ENCODE measurements at regions not wholly inside any gene's neighbourhood (a gene's known extent, or its start where the extent isn't known, plus 50 kb on each side); places are given as distances from the start of the nearest gene placed in this dataset.

DNA sequence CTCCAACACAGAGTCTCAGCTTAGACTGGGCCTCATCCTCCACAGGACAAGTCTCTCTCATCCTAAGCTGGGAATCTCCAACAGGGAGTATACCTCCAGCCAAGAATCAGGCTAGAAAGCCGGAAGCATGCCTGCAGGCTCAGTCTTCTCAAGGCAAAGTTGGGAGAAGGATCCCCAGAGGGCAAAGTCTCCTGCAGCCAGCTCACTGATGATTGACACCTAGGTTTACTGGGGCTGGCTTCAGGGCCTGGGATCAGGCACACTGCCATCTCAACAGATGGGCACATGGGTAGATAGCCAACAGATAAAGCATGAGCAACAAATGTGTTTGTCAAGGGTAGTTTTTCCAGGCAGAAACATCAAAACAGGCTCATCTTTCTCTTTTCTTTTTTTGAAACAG lies 56.1 kb upstream of the TOX3 start:
- Mint-ChIP-seq H3K36me3 (ENCODE audit: low read depth) (no peaks in the 10 kb centered on the region), H3K27ac (no peak overlapping the region), H3K4me1 (ENCODE audit: low read depth) (no peaks in the 10 kb centered on the region), H3K27me3 (no peaks in the 10 kb centered on the region), H3K4me3 (no peak overlapping the region), H3K9me3 (no peaks in the 10 kb centered on the region)
- DNase-seq: no peak

DNA sequence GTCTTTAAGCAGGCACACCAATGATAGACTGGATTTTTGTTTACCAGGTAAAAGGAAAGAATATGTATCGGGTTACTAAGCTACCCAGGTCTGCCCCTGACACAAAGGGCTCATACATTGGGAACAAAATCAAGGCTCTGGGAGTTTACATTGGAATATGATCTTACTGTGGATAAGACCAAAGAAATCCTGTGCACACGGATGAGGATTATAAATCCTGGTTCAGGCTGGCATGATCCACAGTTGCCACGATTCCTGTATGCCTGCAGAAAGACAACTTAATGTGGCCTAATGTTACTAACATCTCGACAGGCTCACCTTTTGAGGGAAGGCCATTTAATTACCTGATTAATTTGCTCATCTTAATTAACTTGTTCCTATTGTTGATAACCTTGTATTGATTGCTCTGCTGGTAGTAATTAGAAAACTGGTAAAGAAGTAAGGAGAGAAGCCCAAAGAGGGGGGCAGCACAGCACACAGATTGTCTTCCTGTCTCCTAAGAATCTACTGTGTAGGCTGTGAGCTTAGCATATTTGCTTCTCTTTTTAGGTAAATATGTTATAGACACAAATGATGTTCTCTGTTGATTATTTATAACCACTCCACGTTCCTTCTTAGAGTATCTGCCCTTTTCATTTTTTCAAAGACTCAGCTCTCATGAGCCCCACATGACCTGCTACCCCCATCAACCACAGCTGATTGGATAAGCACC lies 51.0 kb upstream of the TOX3 start:
- Mint-ChIP-seq H3K36me3 (ENCODE audit: low read depth) (no peaks in the 10 kb centered on the region), H3K4me1 (ENCODE audit: low read depth) (no peaks in the 10 kb centered on the region), H3K4me3 (no peak overlapping the region), H3K9me3 (no peaks in the 10 kb centered on the region), H3K27ac (no peak overlapping the region), H3K27me3 (no peaks in the 10 kb centered on the region)
- no peak for DNase-seq

- DNase-seq: no peak
- H3K4me3 Mint-ChIP-seq: no peak overlapping the region
- no peak overlapping the region for H3K27ac Mint-ChIP-seq
- H3K9me3 Mint-ChIP-seq: no peaks in the 10 kb centered on the region
- no peaks in the 10 kb centered on the region for H3K36me3 Mint-ChIP-seq (ENCODE audit: low read depth)
- no peaks in the 10 kb centered on the region for H3K27me3 Mint-ChIP-seq
- H3K4me1 Mint-ChIP-seq (ENCODE audit: low read depth): no peaks in the 10 kb centered on the region
Observed at GRCh38 chr16:52597073-52597771, 50.3 kb upstream of the TOX3 start.

Data from activated T-cell treated with anti-CD3 and anti-CD28 coated beads, Interleukin-2, amount 50 U/mL, for 24 hours (primary cell).